ENCODE measurements at regions not wholly inside any gene's neighbourhood (a gene's known extent, or its start where the extent isn't known, plus 50 kb on each side); places are given as distances from the start of the nearest gene placed in this dataset.

GRCh38 chr3:54071601-54072000 lies 50.8 kb upstream of the CACNA2D3 start:
- DNase-seq = no peak

GRCh38 chr3:54069961-54070360 lies 52.4 kb upstream of the CACNA2D3 start:
- no peak for DNase-seq

GRCh38 chr3:54067055-54067698 lies 55.2 kb upstream of the CACNA2D3 start:
- no peak for DNase-seq

GRCh38 chr3:54066253-54066652 lies 56.1 kb upstream of the CACNA2D3 start:
- no peak for DNase-seq

GRCh38 chr3:54065586-54065985 lies 56.8 kb upstream of the CACNA2D3 start:
- DNase-seq = no peak

- DNase-seq = no peak
Observed at GRCh38 chr3:54065140-54065539, 57.2 kb upstream of the CACNA2D3 start.

GRCh38 chr3:54064486-54064885 lies 57.9 kb upstream of the CACNA2D3 start:
- DNase-seq = no peak

GRCh38 chr3:54062546-54062945 lies 59.8 kb upstream of the CACNA2D3 start:
- no peak for DNase-seq

- DNase-seq = no peak
Observed at GRCh38 chr3:54056521-54056920, 65.8 kb upstream of the CACNA2D3 start.

- no peak for DNase-seq
Observed at GRCh38 chr3:54053882-54054281, 68.5 kb upstream of the CACNA2D3 start.

- DNase-seq = no peak
Observed at GRCh38 chr3:54053211-54053610, 69.1 kb upstream of the CACNA2D3 start.

GRCh38 chr3:54047568-54047967 lies 74.8 kb upstream of the CACNA2D3 start:
- DNase-seq = no peak

GRCh38 chr3:54046641-54047214 lies 75.6 kb upstream of the CACNA2D3 start:
- DNase-seq = no peak

- DNase-seq = no peak
Observed at GRCh38 chr3:54045061-54045815, 77.1 kb upstream of the CACNA2D3 start.

- no peak for DNase-seq
Observed at GRCh38 chr3:54042259-54042823, 80.0 kb upstream of the CACNA2D3 start.

- DNase-seq = no peak
Observed at GRCh38 chr3:54040476-54040875, 81.9 kb upstream of the CACNA2D3 start.

- no peak for DNase-seq
Observed at GRCh38 chr3:54038391-54038790, 84.0 kb upstream of the CACNA2D3 start.

GRCh38 chr3:54036543-54036942 lies 85.8 kb upstream of the CACNA2D3 start:
- no peak for DNase-seq

- no peak for DNase-seq
Observed at GRCh38 chr3:54034971-54035370, 87.4 kb upstream of the CACNA2D3 start.

GRCh38 chr3:54033761-54034160 lies 88.6 kb upstream of the CACNA2D3 start:
- no peak for DNase-seq

- no peak for DNase-seq
Observed at GRCh38 chr3:54032598-54032997, 89.8 kb upstream of the CACNA2D3 start.

- DNase-seq = no peak
Observed at GRCh38 chr3:54028372-54028771, 94.0 kb upstream of the CACNA2D3 start.

- no peak for DNase-seq
Observed at GRCh38 chr3:54026543-54026942, 95.8 kb upstream of the CACNA2D3 start.

GRCh38 chr3:54021071-54021470 lies 101.3 kb upstream of the CACNA2D3 start:
- no peak for DNase-seq

All from NCI-H526 treated with DMSO at 0.1 percent for 48 hours (cell line).